Karpas-422 (cell line): ENCODE measurements at regions not wholly inside any gene's neighbourhood (a gene's known extent, or its start where the extent isn't known, plus 50 kb on each side); places are given as distances from the start of the nearest gene placed in this dataset.

Source experiments
- DNase-seq: peaks from one replicate; pipeline ENCODE4 v3.0.0-alpha.2; 2015
- H2AFZ ChIP-seq: fragments of 200-600 bp; sonication (generic); 2 replicates; pipeline ENCODE4 v1.6.1; 2014; ENCODE audit warnings: antibody characterized with exemption, low read length, mixed read lengths
- H3K27ac ChIP-seq: fragments of 200-600 bp; sonication (generic); 2 replicates; pipeline ENCODE4 v1.5.1; 2014; ENCODE audit warnings: mild to moderate bottlenecking, low read length, moderate library complexity
- H3K27me3 ChIP-seq: fragments of 200-600 bp; sonication (generic); 2 replicates; pipeline ENCODE4 v1.6.1; 2014; ENCODE audit warnings: low read length, mixed read lengths
- H3K36me3 ChIP-seq: fragments of 200-600 bp; sonication (generic); 2 replicates; pipeline ENCODE4 v1.6.1; 2014; ENCODE audit warnings: low read length, mixed read lengths; ENCODE audit not compliant: insufficient read depth
- H3K4me1 ChIP-seq: fragments of 200-600 bp; sonication (generic); 2 replicates; pipeline ENCODE4 v1.6.1; 2014; ENCODE audit warnings: mild to moderate bottlenecking, low read length, mixed read lengths
- H3K4me2 ChIP-seq: fragments of 200-600 bp; sonication (generic); 2 replicates; pipeline ENCODE4 v1.6.1; 2014; ENCODE audit warnings: low read length, low read depth, mild to moderate bottlenecking; ENCODE audit not compliant: poor library complexity, severe bottlenecking
- H3K4me3 ChIP-seq: fragments of 200-600 bp; sonication (generic); 2 replicates; pipeline ENCODE4 v1.5.1; 2014; ENCODE audit warnings: mild to moderate bottlenecking, antibody characterized with exemption, low read length, mixed read lengths
- H3K79me2 ChIP-seq: fragments of 200-600 bp; sonication (generic); 2 replicates; pipeline ENCODE4 v1.6.1; 2014; ENCODE audit warnings: mild to moderate bottlenecking, low read length, mixed read lengths
- H3K9ac ChIP-seq: fragments of 200-600 bp; sonication (generic); 2 replicates; pipeline ENCODE4 v1.6.0; 2014; ENCODE audit warnings: low read length
- H3K9me2 ChIP-seq: fragments of 200-600 bp; sonication (generic), shearing (Covaris generic); replicated peaks from 2 replicates; pipeline ENCODE4 v1.6.0; 2014; ENCODE audit warnings: mild to moderate bottlenecking, low read length, moderate library complexity; ENCODE audit not compliant: insufficient read depth
- H3K9me3 ChIP-seq: fragments of 300-700, 200-600 bp; sonication (generic); 2 replicates; pipeline ENCODE4 v1.6.1; 2014; ENCODE audit warnings: low read length, mixed read lengths
- H4K20me1 ChIP-seq: fragments of 200-600 bp; sonication (generic); 2 replicates; pipeline ENCODE4 v1.6.1; 2014; ENCODE audit warnings: mild to moderate bottlenecking, antibody characterized with exemption, low read length, low read depth; ENCODE audit not compliant: insufficient read depth

DNA sequence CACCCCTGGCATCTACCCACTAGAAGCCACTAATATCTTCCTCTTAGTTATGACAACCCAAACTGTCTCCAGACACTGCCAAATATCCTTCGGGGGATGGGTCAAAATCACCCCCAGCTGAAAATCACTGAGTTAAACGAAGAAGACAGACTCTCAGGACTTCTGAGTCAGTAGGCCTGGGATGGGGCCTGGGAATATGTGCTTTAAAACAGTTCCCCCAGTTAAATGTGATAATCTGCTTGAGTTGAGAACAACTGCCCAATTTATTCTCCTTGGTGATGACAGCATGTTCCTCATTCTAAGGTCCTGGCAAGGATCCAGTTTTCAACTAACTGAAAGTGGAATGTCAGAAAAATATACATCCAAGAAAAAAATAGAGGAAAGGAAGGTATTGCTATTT is 52.4 kb downstream of the CBLL2 start:
- H3K79me2 ChIP-seq, result no peaks in the 10 kb centered on the region
- no peak overlapping the region for H3K9ac ChIP-seq
- H3K27ac ChIP-seq, result no peak overlapping the region
- H2AFZ ChIP-seq, result no peak overlapping the region
- H4K20me1 ChIP-seq, result no peaks in the 10 kb centered on the region
- no peaks in the 10 kb centered on the region for H3K27me3 ChIP-seq
- H3K4me3 ChIP-seq, result no peak overlapping the region
- H3K36me3 ChIP-seq, result no peaks in the 10 kb centered on the region
- no peaks in the 10 kb centered on the region for H3K9me2 ChIP-seq
- H3K4me1 ChIP-seq, result no peaks in the 10 kb centered on the region
- no peak overlapping the region for H3K4me2 ChIP-seq
- no peaks in the 10 kb centered on the region for H3K9me3 ChIP-seq
- no peak for DNase-seq

DNA sequence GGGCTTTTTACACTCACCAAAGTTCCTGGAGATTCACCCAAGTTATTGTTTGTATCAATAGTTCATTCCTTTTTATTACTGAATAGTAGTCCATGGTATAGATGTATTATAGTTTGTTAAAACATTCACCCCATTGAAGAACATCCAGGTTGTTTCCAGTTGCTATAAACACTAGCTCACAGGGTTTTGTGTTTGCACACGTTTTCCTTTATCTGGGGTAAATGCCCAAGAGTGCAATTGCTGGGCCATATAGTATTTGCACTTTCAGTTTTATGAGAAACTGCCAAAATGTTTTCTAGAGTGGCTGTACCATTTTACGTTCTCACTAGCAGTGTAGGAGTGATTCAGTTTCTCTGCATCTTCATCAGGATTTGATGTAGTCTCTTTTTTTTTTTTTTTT is 57.1 kb downstream of the CBLL2 start:
- Histone ChIP-seq H3K79me2 (no peaks in the 10 kb centered on the region), H4K20me1 (no peaks in the 10 kb centered on the region), H3K4me1 (no peaks in the 10 kb centered on the region), H3K36me3 (no peaks in the 10 kb centered on the region), H3K27me3 (no peaks in the 10 kb centered on the region), H3K9me3 (no peaks in the 10 kb centered on the region), H2AFZ (no peak overlapping the region), H3K9ac (no peak overlapping the region), H3K4me3 (no peak overlapping the region), H3K4me2 (no peak overlapping the region), H3K27ac (no peak overlapping the region), H3K9me2 (no peaks in the 10 kb centered on the region)
- DNase-seq, result no peak

DNA sequence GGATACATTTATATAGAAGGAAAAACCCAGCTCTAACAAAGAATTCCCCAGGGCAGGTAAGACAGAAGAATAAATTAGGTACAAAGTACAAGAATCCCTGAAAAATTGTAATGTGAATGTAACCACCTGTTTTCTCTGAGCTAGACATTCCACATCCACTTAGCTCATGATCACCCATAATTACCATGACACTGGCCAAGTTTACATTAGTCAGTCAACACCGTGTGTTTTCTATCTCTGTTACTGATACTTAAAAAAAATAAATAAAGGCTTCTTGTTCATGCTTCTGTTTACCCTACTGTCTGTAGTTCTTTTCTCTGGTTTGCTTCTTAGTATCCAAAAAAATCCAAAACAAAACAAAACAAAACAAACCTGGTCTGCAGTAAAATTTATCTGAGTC is 66.0 kb downstream of the CBLL2 start:
- Histone ChIP-seq H3K4me2 (no peak overlapping the region), H3K9ac (no peak overlapping the region), H3K27me3 (no peaks in the 10 kb centered on the region), H3K36me3 (no peaks in the 10 kb centered on the region), H3K9me2 (no peaks in the 10 kb centered on the region; the same call in 1 of the 2 replicates), H3K27ac (no peak overlapping the region), H3K4me3 (no peak overlapping the region), H3K4me1 (no peaks in the 10 kb centered on the region), H3K9me3 (no peaks in the 10 kb centered on the region), H2AFZ (no peak overlapping the region), H4K20me1 (no peaks in the 10 kb centered on the region), H3K79me2 (no peaks in the 10 kb centered on the region)
- no peak for DNase-seq

DNA sequence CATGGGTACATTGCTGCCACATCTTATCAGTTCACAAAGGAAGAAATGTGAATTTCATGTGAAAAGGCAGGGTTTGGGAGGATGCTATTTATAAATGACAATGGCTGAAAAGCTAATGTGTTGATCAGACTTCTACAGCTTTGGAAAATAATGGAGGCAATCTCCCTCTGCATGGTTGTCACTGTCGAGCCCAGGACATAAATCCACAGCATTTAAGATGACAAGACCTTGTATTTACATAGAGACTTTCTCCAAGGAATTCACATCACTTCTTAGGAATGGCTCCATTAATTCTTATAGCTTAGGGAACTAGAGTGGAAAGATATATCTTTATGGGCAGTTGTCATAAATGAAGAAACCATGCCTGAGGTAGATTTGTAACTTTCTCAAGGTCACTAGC is 66.7 kb downstream of the CBLL2 start:
- no peak overlapping the region for H2AFZ ChIP-seq
- H3K27me3 ChIP-seq, result no peaks in the 10 kb centered on the region
- no peak overlapping the region for H3K9ac ChIP-seq
- no peaks in the 10 kb centered on the region for H3K9me3 ChIP-seq
- no peak overlapping the region for H3K4me2 ChIP-seq
- H3K79me2 ChIP-seq, result no peaks in the 10 kb centered on the region
- H3K9me2 ChIP-seq, result no peaks in the 10 kb centered on the region; the same call in 1 of the 2 replicates
- no peaks in the 10 kb centered on the region for H4K20me1 ChIP-seq
- H3K27ac ChIP-seq, result no peak overlapping the region
- DNase-seq, result no peak
- H3K4me1 ChIP-seq, result no peaks in the 10 kb centered on the region
- no peaks in the 10 kb centered on the region for H3K36me3 ChIP-seq
- no peak overlapping the region for H3K4me3 ChIP-seq

DNA sequence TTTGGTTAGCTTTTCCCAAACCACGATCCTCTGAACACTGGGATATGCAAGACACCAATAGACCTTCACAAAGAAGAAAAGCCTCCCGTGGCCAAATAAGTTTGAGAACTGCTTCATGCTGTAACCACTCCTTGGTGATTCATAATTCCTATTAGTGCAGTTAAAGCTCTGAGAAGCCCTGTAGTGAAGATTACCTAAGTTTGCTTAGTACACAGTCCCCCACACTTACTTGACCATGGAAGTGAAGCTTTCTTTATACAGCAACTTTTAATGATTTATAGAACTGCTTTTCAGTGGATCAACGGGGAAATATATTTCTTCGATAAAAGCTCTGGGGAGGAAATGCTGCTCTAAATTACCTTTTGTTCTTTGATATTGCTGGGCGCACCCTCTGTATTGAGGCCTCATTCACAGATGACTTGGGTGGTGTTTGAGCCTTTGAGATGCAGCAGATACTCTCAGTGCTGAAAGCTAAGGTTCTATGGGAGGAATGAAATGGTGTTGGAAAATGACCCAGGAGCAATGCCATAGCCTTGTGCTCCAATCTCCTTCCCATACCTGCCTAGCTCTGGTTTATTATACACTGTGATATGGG is 67.4 kb downstream of the CBLL2 start:
- H3K9me3 ChIP-seq, result no peaks in the 10 kb centered on the region
- H3K9ac ChIP-seq, result no peak overlapping the region
- no peak overlapping the region for H2AFZ ChIP-seq
- no peak overlapping the region for H3K27ac ChIP-seq
- no peaks in the 10 kb centered on the region for H3K36me3 ChIP-seq
- no peaks in the 10 kb centered on the region for H4K20me1 ChIP-seq
- H3K27me3 ChIP-seq, result no peaks in the 10 kb centered on the region
- no peak for DNase-seq
- no peak overlapping the region for H3K4me2 ChIP-seq
- H3K4me3 ChIP-seq, result no peak overlapping the region
- H3K4me1 ChIP-seq, result no peaks in the 10 kb centered on the region
- H3K9me2 ChIP-seq, result no peaks in the 10 kb centered on the region; the same call in 1 of the 2 replicates
- H3K79me2 ChIP-seq, result no peaks in the 10 kb centered on the region

DNA sequence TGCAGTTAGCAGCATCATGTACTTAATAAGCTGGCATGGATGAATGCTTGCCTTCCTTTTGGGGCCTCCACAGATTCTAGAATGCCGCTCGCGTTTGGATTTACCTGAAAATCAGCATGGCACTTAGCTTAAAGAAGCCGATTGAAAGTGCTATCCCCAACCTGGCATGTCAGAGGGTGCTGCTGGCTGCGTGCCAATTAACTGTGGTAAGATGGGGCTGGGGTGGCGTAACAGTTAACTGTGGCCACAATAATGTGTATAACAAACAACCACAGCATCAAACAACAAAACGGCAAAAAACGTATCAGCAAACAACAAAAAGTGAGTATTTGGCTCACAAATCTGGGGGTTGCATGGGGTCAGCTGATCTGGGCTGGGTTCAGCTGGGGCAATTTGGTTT is 70.5 kb downstream of the CBLL2 start:
- Histone ChIP-seq H2AFZ (no peak overlapping the region), H3K36me3 (no peaks in the 10 kb centered on the region), H3K79me2 (no peaks in the 10 kb centered on the region), H3K9me2 (no peaks in the 10 kb centered on the region; the same call in 1 of the 2 replicates), H3K9me3 (no peaks in the 10 kb centered on the region), H3K4me2 (no peak overlapping the region), H4K20me1 (no peaks in the 10 kb centered on the region), H3K4me3 (no peak overlapping the region), H3K4me1 (no peaks in the 10 kb centered on the region), H3K27ac (no peak overlapping the region), H3K9ac (no peak overlapping the region), H3K27me3 (no peaks in the 10 kb centered on the region)
- no peak for DNase-seq

DNA sequence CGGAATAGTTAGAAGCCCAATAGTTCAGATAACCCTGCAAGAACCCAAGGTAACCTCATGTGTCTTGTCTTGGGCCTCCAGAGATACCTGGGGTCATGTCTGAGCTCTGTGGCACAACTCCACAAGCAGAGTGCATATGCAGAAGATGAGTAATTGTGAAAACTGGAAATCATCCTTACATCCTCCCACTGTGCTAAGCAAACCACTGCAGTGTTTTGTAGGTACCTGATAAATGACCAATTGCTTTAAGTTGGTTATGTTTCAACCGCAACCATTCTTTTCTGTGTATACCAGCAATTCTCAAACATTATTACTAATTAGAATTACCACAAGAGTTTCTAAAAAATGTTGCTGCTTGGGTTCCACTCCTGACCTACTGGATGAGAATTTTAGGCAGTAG is 73.2 kb downstream of the CBLL2 start:
- Histone ChIP-seq H3K4me3 (no peak overlapping the region), H3K9me2 (no peaks in the 10 kb centered on the region; the same call in 1 of the 2 replicates), H3K27me3 (no peaks in the 10 kb centered on the region), H4K20me1 (no peaks in the 10 kb centered on the region), H3K9ac (no peak overlapping the region), H3K27ac (no peak overlapping the region), H3K4me1 (no peaks in the 10 kb centered on the region), H3K9me3 (no peaks in the 10 kb centered on the region), H3K4me2 (no peak overlapping the region), H2AFZ (no peak overlapping the region), H3K36me3 (no peaks in the 10 kb centered on the region), H3K79me2 (no peaks in the 10 kb centered on the region)
- DNase-seq, result no peak

DNA sequence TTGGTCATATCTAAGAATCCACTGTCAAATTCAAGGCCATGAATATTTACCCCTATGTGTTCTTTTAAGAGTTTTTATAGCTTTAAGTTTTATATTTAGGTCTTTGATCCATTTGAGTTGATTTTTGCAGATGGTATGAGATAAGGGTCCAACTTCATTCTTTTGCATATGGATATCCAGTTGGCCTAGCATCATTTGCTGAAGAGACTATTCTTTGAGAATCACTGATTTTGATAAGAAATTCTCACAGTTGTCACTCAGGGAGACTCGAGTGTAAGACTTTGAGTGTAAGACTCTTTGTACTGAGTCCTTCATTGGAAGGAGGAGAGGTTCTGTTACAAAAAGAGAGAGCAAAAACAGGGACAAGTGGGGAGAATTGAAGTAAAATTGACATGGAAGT is 74.8 kb downstream of the CBLL2 start:
- no peaks in the 10 kb centered on the region for H3K79me2 ChIP-seq
- H4K20me1 ChIP-seq, result no peaks in the 10 kb centered on the region
- H3K9ac ChIP-seq, result no peak overlapping the region
- no peaks in the 10 kb centered on the region for H3K36me3 ChIP-seq
- no peak overlapping the region for H3K4me3 ChIP-seq
- no peaks in the 10 kb centered on the region for H3K9me3 ChIP-seq
- H3K4me1 ChIP-seq, result no peaks in the 10 kb centered on the region
- H2AFZ ChIP-seq, result no peak overlapping the region
- H3K4me2 ChIP-seq, result no peak overlapping the region
- H3K27ac ChIP-seq, result no peak overlapping the region
- DNase-seq, result no peak
- H3K27me3 ChIP-seq, result no peaks in the 10 kb centered on the region
- no peaks in the 10 kb centered on the region; the same call in 1 of the 2 replicates for H3K9me2 ChIP-seq

DNA sequence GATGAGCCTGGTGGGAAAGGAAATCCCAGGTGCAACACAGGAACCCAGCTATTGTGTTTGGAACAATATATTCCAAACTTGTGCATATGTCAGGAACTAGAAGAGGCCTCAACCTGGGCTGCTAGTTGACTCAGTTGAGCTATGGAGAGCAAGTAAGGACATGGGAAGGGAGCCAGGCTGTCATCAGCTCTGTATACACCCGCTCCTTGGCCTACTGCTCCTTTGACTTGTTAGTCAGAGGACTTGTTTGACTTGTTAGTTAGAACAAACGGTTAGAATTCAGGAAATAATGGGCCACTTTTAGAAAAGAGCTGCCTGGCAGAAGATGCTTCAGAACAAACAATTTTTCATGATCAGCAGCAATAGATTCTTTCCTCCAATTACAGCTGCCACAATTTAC is 76.4 kb downstream of the CBLL2 start:
- Histone ChIP-seq H3K4me3 (no peak overlapping the region), H3K4me2 (no peak overlapping the region), H3K36me3 (no peaks in the 10 kb centered on the region), H3K27me3 (no peaks in the 10 kb centered on the region), H2AFZ (no peak overlapping the region), H3K79me2 (no peaks in the 10 kb centered on the region), H3K9me3 (no peaks in the 10 kb centered on the region), H4K20me1 (no peaks in the 10 kb centered on the region), H3K9ac (no peak overlapping the region), H3K27ac (no peak overlapping the region), H3K4me1 (no peaks in the 10 kb centered on the region), H3K9me2 (no peaks in the 10 kb centered on the region)
- DNase-seq, result no peak
